NAMALWA (cell line): ENCODE measurements at regions not wholly inside any gene's neighbourhood (a gene's known extent, or its start where the extent isn't known, plus 50 kb on each side); places are given as distances from the start of the nearest gene placed in this dataset.
"Not testable (repeated sequence)": the region's sequence is repeated elsewhere in the genome, so short reads cannot be mapped to it uniquely, and the experiment has no call there.

Experiments
- DNase-seq: peaks from one replicate; pipeline ENCODE4 v3.0.0-alpha.2; 2015; ENCODE audit warnings: low spot score

GRCh38 chr4:187125062-187125461 is 401.4 kb upstream of the FAT1 start:
- DNase-seq, result no peak

GRCh38 chr4:187127456-187127855 is 403.8 kb upstream of the FAT1 start:
- DNase-seq, result no peak

- no peak for DNase-seq
Observed at GRCh38 chr4:187128222-187128621, 404.6 kb upstream of the FAT1 start.

- DNase-seq, result no peak
Observed at GRCh38 chr4:187128976-187129375, 405.3 kb upstream of the FAT1 start.

DNA sequence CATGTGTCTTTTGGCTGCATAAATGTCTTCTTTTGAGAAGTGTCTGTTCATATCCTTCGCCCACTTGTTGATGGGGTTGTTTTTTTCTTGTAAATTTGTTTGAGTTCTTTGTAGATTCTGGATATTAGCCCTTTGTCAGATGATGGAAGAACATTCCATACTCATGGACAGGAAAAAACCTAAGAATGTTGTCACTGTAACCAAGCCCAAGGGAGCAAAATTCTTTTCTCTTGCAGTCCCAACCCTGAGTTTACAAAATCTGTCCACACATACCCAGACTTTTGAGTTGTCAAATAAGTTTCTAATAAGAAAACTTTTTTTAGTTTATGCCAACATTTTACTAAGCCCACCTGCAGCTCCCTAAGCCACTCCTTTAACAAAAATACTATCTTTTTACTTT is 408.2 kb upstream of the FAT1 start:
- DNase-seq, result not testable (repeated sequence)

- DNase-seq, result no peak
Observed at GRCh38 chr4:187135878-187136277, 412.2 kb upstream of the FAT1 start.

- DNase-seq, result no peak
Observed at GRCh38 chr4:187139141-187139540, 415.5 kb upstream of the FAT1 start.

DNA sequence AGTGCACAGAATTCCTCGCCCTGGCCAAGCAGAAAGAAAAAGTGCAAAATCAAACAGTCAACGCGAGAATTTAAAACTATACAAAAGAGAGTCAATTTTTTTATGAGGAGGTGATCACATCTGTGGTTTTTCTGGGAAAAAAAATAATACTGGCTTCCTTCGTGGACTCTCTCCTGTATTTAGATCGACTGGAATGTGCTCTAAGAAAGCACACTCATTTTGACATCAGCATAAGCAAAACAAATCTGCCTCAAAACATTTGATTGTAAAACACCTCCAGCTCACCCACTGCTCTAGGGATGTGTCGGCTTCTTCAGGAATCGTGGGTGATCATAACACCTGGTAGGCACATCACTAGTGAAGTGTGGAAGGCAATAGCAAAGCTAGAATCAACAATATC is 417.4 kb upstream of the FAT1 start:
- DNase-seq, result no peak

DNA sequence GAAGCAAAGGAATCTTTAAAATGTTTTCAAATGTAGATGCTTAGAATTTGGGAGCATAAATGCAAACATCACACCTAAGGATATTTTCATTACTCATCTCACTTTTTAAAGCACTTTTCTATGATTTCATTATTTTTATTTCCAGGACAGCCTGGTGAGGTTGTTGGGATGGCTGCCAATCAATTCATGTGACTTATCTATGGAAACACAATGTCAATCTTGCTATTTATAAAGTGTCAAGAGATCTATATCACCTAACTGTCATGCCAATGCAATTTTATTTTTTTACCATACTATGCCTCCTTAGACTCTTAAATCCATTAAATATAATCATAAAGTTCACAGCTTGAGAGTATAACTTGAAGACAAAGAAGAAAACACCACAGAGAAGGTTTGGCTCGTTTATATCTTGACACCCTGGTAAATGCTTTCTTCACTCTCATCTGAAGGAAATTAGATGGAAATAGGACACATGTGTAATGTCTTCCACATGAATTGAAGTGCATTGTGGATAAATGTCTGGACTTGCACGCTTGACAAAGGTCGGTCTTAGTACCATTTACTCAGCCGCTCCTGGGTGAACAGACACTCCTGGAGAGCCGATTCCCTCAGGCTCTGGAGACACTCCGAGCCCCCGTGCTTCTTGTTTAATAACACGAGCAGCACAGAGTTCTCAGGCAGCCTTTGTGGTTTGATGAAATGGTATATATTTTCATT is 425.7 kb upstream of the FAT1 start:
- DNase-seq, result no peak

DNA sequence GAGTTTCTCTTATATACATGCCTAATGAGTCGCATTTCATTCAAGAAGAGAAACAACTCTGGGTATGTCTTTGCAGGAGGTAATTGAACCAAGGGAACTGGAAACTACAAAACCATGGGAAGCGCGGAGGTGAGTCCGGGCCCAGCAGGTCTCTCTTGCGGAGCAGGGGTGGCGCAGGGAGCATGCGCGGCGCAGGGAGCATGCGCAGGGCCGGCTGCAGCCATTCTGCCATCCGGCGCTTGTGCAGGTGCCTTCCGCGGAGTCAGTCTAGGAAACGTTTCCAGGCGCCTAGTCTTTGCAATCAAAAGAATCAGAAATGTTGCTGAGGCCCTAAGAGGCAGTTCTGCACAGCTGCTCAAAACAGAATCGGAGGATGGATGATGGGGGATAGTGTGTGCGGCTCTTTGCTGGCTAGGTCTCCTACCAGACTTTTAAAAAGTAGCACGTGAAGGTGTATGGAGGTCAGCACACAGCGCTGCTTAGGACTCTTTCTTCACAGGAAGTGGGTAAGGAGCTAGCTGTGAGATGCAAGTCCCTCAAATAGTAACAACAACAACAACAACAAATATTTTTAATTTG is 433.8 kb upstream of the FAT1 start:
- DNase-seq, result no peak

DNA sequence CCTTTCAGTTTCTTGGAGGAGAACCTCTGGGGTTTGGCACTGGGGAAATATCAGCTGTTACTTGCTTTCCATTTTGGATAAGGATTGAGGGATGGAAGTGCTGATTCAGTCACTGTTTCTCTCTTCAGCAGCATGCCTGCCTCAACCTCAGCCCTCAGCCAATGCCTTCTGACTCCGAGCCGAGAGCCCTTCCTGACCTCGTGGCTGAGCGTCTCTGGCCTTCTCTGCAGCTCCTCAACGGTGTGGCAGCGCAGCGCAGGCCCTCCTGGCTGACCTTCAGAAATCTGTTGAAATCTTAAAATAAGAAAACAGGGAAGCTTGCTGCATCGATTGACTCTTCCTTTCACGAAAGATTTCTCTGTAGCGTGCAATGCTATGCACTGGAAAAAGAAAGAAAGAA is 434.3 kb upstream of the FAT1 start:
- DNase-seq, result no peak

- DNase-seq, result no peak
Observed at GRCh38 chr4:187160486-187160885, 436.8 kb upstream of the FAT1 start.

DNA sequence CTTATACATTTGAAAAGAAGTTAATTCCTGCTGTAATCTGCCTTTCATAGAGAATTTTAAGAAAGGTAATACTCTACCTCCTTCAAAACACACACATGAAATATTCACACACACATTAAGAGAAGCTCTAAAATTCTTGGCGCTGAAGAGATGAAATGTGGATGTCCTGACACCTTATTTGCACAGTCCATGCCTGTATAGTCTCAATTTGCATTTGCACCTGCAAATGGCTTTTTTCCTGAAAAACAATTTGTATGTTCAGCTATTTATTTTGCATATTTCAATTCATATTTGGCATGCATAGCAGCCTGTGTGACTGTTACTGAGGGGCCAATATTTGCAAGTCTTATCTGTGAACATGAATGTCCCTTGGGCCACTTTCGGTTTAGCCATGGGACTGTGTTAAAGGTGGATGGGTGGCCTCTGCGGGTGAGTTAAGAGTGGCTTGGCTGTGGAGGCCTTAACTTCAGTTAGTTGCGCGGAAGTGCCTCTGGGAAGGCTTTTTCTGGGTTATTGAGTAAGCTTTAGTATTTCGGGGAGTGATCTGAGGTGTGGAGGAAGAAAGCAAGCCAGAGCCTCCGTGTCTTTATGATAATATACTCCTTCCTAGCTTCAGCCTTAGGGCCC is 443.3 kb upstream of the FAT1 start:
- DNase-seq, result no peak

- DNase-seq, result no peak
Observed at GRCh38 chr4:187171706-187172339, 448.2 kb upstream of the FAT1 start.

DNA sequence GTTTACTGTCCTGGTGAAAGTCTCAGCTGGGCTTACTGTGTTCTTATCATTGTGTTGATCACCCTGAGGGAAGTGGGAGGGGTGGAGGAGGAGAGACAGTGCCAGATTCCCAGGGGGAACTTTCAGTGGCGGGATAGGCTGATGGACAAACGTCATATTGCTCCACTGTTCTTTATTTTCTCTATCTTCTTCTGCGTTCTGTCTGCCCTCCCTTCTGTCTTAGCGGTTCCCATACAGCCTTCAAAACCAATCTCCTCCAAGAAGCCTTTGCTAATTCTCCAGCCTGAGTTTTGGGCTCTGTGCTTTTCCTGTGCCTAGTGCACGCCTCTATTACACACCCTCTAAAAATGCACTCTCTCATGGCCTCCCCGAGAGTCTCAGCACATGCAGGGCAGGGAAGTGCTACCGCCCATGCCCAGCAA is 448.7 kb upstream of the FAT1 start:
- DNase-seq, result no peak

DNA sequence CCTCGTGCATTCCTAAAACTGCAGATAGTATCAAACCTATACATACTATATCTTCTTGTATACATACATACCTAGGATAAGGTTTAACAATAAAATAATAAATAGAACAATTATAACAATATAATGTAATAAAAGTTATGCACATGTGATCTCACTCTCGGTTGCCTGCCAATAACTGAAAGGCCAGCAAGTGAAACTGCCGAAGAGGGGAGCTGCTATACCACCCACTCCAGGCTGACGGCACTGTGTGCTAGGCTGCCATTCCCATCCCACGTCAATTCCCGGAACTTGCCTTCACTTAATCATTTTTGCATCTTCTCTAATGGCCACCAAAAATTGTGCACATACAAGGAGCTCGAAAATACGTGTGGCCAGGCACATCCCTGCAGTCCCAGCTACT is 451.1 kb upstream of the FAT1 start:
- no peak for DNase-seq

DNA sequence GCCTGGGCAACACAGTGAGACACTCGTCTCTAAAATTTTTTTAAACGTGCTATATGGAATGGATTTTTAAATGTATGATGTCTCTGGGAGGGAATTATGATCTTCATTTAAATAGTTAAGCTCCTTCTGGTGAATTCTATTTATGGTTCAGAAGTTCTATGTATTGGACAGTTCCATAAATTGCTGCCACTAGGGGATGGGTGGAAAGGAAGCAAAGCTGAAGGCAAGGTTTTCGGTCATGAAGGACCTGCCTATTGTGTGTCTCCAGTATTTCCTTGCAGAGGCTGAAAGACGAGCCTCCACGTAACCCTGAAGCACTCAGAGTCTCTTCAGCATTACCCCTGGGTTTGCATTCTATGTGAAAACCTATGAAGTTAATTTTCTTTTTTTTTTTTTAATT is 451.5 kb upstream of the FAT1 start:
- no peak for DNase-seq

GRCh38 chr4:187176261-187176910 is 452.7 kb upstream of the FAT1 start:
- DNase-seq, result no peak

- DNase-seq, result no peak
Observed at GRCh38 chr4:187178084-187178483, 454.4 kb upstream of the FAT1 start.

- no peak for DNase-seq
Observed at GRCh38 chr4:187178587-187178986, 454.9 kb upstream of the FAT1 start.

- no peak for DNase-seq
Observed at GRCh38 chr4:187179086-187180058, 455.7 kb upstream of the FAT1 start.
